MM.1S (cell line): ENCODE measurements at regions not wholly inside any gene's neighbourhood (a gene's known extent, or its start where the extent isn't known, plus 50 kb on each side); places are given as distances from the start of the nearest gene placed in this dataset.

Source experiments
- DNase-seq: peaks from one replicate; pipeline ENCODE4 v3.0.0-alpha.2; 2015
- H2AFZ ChIP-seq: fragments of 300-600 bp; sonication (generic); 2 replicates; pipeline ENCODE4 v1.6.0; 2016; ENCODE audit warnings: antibody characterized with exemption, low read length
- H3F3A ChIP-seq: fragments of 300-600 bp; sonication (generic); 2 replicates; pipeline ENCODE4 v1.6.1; 2016; ENCODE audit warnings: mild to moderate bottlenecking, antibody characterized with exemption, low read length, moderate library complexity, mixed read lengths; ENCODE audit not compliant: insufficient read depth
- H3K27ac ChIP-seq: fragments of 300-600 bp; sonication (generic); 2 replicates; pipeline ENCODE4 v1.5.1; 2016; ENCODE audit warnings: mild to moderate bottlenecking, low read length
- H3K27me3 ChIP-seq: fragments of 300-600 bp; sonication (generic); replicated peaks from 2 replicates; pipeline ENCODE4 v1.6.0; 2016; ENCODE audit warnings: low read length; ENCODE audit not compliant: insufficient read depth
- H3K36me3 ChIP-seq: fragments of 300-600 bp; sonication (generic); replicated peaks from 2 replicates; pipeline ENCODE4 v1.6.1; 2016; ENCODE audit warnings: mild to moderate bottlenecking, low read length, mixed read lengths; ENCODE audit not compliant: insufficient read depth
- H3K4me1 ChIP-seq: fragments of 300-600 bp; sonication (generic); 2 replicates; pipeline ENCODE4 v1.6.1; 2016; ENCODE audit warnings: low read length, mixed read lengths
- H3K4me2 ChIP-seq: fragments of 300-600 bp; sonication (generic); 2 replicates; pipeline ENCODE4 v1.6.0; 2016; ENCODE audit warnings: low read depth, low read length
- H3K4me3 ChIP-seq: fragments of 300-600 bp; sonication (generic); 2 replicates; pipeline ENCODE4 v1.5.1; 2016; ENCODE audit warnings: low read length, mixed read lengths
- H3K79me2 ChIP-seq: fragments of 300-600 bp; sonication (generic); 2 replicates; pipeline ENCODE4 v1.6.1; 2016; ENCODE audit warnings: mixed run types, low read length, mixed read lengths
- H3K9ac ChIP-seq: fragments of 300-600 bp; sonication (generic); 2 replicates; pipeline ENCODE4 v1.6.1; 2016; ENCODE audit warnings: low read length, mixed read lengths
- H3K9me2 ChIP-seq: fragments of 300-600 bp; sonication (generic); replicated peaks from 2 replicates; pipeline ENCODE4 v1.6.1; 2016; ENCODE audit warnings: mild to moderate bottlenecking, low read length, mixed read lengths; ENCODE audit not compliant: insufficient read depth
- H3K9me3 ChIP-seq: fragments of 300-600 bp; sonication (generic); replicated peaks from 2 replicates; pipeline ENCODE4 v1.6.1; 2016; ENCODE audit warnings: mild to moderate bottlenecking, low read length, mixed read lengths; ENCODE audit not compliant: insufficient read depth
- H4K20me1 ChIP-seq: fragments of 300-600 bp; sonication (generic); 2 replicates; pipeline ENCODE4 v1.6.1; 2016; ENCODE audit warnings: mild to moderate bottlenecking, low read length, moderate library complexity, mixed read lengths; ENCODE audit not compliant: insufficient read depth
- EZH2 ChIP-seq: fragments of 300-600 bp; sonication (generic); optimal IDR thresholded peaks from 2 replicates; pipeline ENCODE3; 2017; ENCODE audit warnings: low read depth, mild to moderate bottlenecking, antibody characterized with exemption, low read length, mixed read lengths
- EZH2phosphoT487 ChIP-seq: fragments of 300-600 bp; sonication (generic); IDR thresholded peaks from 2 replicates; pipeline ENCODE4 v1.6.1; 2018; ENCODE audit warnings: antibody characterized with exemption, low read length
- TF ChIP-seq, protein P1 (sequence below): fragments of 300-600 bp; sonication (generic); IDR thresholded peaks from 2 replicates; pipeline ENCODE4 v1.5.1; 2016; ENCODE audit warnings: antibody characterized with exemption, low read length, mixed read lengths

DNA sequence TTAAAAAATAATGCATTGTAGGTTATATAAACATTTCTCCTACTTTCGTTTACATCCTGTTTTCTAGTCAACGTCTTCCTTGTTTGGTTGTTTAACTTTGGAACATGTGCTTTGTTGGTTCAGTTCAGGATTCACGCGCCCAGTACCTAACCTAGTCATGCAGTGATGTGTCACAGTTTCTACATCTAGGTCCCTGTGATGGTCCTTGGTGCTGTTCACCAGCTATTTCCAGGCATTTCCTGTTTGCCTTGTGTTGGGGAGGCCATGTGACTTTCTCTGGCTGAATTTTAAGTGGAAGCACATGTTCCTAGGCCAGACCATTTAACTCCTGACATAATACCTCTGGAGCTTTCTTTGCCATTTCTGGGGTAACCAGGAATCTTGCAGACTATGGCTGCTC, 292.3 kb downstream of the SMARCA2 start:
- Histone ChIP-seq H4K20me1 (no peaks in the 10 kb centered on the region), H3K9me3 (no peaks in the 10 kb centered on the region), H3K9ac (no peak overlapping the region), H3K27ac (no peak overlapping the region), H3K36me3 (no peaks in the 10 kb centered on the region), H3F3A (no peaks in the 10 kb centered on the region), H3K27me3 (no peaks in the 10 kb centered on the region), H2AFZ (no peak overlapping the region), H3K4me3 (no peak overlapping the region), H3K9me2 (no peaks in the 10 kb centered on the region), H3K4me2 (no peak overlapping the region), H3K4me1 (no peaks in the 10 kb centered on the region), H3K79me2 (no peaks in the 10 kb centered on the region)
- TF ChIP-seq EZH2 (no peak), EZH2phosphoT487 (no peak)
- TF ChIP-seq, protein P1, sequence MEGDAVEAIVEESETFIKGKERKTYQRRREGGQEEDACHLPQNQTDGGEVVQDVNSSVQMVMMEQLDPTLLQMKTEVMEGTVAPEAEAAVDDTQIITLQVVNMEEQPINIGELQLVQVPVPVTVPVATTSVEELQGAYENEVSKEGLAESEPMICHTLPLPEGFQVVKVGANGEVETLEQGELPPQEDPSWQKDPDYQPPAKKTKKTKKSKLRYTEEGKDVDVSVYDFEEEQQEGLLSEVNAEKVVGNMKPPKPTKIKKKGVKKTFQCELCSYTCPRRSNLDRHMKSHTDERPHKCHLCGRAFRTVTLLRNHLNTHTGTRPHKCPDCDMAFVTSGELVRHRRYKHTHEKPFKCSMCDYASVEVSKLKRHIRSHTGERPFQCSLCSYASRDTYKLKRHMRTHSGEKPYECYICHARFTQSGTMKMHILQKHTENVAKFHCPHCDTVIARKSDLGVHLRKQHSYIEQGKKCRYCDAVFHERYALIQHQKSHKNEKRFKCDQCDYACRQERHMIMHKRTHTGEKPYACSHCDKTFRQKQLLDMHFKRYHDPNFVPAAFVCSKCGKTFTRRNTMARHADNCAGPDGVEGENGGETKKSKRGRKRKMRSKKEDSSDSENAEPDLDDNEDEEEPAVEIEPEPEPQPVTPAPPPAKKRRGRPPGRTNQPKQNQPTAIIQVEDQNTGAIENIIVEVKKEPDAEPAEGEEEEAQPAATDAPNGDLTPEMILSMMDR: no peak
- DNase-seq: no peak

DNA sequence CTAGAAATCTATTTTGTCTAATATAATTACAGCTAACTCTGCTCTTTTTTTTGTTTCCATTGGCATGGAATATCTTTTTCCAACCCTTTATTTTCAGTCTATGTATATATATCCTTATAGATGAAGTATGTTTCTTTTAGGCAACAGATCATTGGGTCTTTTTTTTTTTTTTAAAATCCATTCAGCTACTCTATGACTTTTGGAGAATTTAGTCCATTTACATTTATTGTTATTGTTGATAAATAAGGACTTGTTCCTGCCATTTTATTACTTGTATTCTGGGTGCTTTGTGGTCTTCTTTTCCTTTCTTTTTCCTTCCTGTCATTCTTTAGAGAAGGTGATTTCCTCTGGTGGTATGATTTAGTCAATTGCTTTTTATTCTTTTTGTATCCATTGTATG, 296.8 kb downstream of the SMARCA2 start:
- Histone ChIP-seq H3K79me2 (no peaks in the 10 kb centered on the region), H3K27ac (no peak overlapping the region), H3K36me3 (no peaks in the 10 kb centered on the region), H3K27me3 (no peaks in the 10 kb centered on the region), H3K4me1 (no peaks in the 10 kb centered on the region), H3K9me3 (no peaks in the 10 kb centered on the region), H3K4me3 (no peak overlapping the region), H3K4me2 (no peak overlapping the region), H4K20me1 (no peaks in the 10 kb centered on the region), H3F3A (no peaks in the 10 kb centered on the region), H2AFZ (no peak overlapping the region), H3K9ac (no peak overlapping the region), H3K9me2 (no peaks in the 10 kb centered on the region)
- DNase-seq: no peak
- TF ChIP-seq, protein P1: no peak
- TF ChIP-seq EZH2phosphoT487 (no peak), EZH2 (no peak)

DNA sequence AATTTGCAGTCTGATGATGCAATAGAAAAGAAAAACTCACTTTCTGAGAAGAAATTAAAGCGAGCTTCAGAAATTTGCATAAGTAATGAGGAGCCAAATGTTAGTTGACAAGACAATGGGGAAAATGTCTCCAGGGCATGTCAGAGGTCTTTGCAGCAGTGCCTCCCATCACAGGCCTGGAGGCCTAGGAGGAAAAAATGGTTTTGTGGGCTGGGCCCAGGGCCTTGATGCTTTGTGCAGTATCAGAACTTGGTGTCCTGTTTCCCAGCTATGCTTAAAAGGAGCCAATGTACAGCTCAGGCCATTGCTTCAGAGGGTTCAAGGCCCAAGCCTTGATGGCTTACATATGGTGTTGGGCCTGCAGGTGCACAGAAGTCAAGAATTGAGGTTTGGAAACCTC, 298.4 kb downstream of the SMARCA2 start:
- Histone ChIP-seq H2AFZ (no peak overlapping the region), H3F3A (no peaks in the 10 kb centered on the region), H3K36me3 (no peaks in the 10 kb centered on the region), H3K4me3 (no peak overlapping the region), H3K4me2 (no peak overlapping the region), H3K79me2 (no peaks in the 10 kb centered on the region), H3K9ac (no peak overlapping the region), H4K20me1 (no peaks in the 10 kb centered on the region), H3K9me2 (no peaks in the 10 kb centered on the region), H3K27ac (no peak overlapping the region), H3K4me1 (no peaks in the 10 kb centered on the region), H3K27me3 (no peaks in the 10 kb centered on the region), H3K9me3 (no peaks in the 10 kb centered on the region)
- DNase-seq: no peak
- TF ChIP-seq EZH2phosphoT487 (no peak), EZH2 (no peak)
- TF ChIP-seq, protein P1: no peak
